ENCODE measurements at regions not wholly inside any gene's neighbourhood (a gene's known extent, or its start where the extent isn't known, plus 50 kb on each side); places are given as distances from the start of the nearest gene placed in this dataset.
"Not testable (repeated sequence)": the region's sequence is repeated elsewhere in the genome, so short reads cannot be mapped to it uniquely, and the experiment has no call there.

GRCh38 chr6:14521141-14521540 lies 403.6 kb downstream of the CD83 start:
- no peak overlapping the region for H3K4me3 ChIP-seq (ENCODE audit: severe bottlenecking)
- no peaks in the 10 kb centered on the region for H3K36me3 ChIP-seq (ENCODE audit: low read depth)
- DNase-seq (ENCODE audit: low spot score) (no peak), ATAC-seq (ENCODE audit: low read depth) (no peak)
- peaks cover 3% of the 10 kb centered on the region for H3K4me1 ChIP-seq (ENCODE audit: insufficient read depth, poor library complexity, severe bottlenecking)
- no peaks in the 10 kb centered on the region for H3K27me3 ChIP-seq (ENCODE audit: insufficient read depth, poor library complexity, severe bottlenecking)
- H3K27ac ChIP-seq (ENCODE audit: poor library complexity, severe bottlenecking): no peak overlapping the region
- TF ChIP-seq, protein P1, sequence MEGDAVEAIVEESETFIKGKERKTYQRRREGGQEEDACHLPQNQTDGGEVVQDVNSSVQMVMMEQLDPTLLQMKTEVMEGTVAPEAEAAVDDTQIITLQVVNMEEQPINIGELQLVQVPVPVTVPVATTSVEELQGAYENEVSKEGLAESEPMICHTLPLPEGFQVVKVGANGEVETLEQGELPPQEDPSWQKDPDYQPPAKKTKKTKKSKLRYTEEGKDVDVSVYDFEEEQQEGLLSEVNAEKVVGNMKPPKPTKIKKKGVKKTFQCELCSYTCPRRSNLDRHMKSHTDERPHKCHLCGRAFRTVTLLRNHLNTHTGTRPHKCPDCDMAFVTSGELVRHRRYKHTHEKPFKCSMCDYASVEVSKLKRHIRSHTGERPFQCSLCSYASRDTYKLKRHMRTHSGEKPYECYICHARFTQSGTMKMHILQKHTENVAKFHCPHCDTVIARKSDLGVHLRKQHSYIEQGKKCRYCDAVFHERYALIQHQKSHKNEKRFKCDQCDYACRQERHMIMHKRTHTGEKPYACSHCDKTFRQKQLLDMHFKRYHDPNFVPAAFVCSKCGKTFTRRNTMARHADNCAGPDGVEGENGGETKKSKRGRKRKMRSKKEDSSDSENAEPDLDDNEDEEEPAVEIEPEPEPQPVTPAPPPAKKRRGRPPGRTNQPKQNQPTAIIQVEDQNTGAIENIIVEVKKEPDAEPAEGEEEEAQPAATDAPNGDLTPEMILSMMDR (IDR thresholded peaks at IDR 0.05; ENCODE audit: poor library complexity, severe bottlenecking): no peak
- no peaks in the 10 kb centered on the region for H3K9me3 ChIP-seq (ENCODE audit: severe bottlenecking)

DNA sequence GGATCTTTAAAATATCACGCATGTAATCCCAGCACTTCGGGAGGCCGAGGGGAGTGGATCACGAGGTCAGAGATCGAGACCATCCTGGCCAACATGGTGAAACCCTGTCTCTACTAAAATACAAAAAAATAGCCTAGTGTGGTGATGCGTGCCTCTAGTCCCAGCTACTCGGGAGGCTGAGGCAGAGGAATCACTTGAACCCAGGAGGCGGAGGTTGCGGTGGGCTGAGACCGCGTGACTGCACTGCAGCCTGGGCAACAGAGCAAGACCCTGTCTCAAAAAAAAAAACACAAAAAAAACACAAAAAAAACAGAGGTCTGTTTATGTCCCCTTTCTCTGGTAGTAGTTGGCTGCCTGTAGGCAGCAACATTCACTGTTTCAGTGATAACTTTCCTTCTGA lies 404.3 kb downstream of the CD83 start:
- H3K4me1 ChIP-seq (ENCODE audit: insufficient read depth, poor library complexity, severe bottlenecking); H3K27ac ChIP-seq (ENCODE audit: poor library complexity, severe bottlenecking); ATAC-seq (ENCODE audit: low read depth); H3K9me3 ChIP-seq (ENCODE audit: severe bottlenecking); H3K36me3 ChIP-seq (ENCODE audit: low read depth); H3K4me3 ChIP-seq (ENCODE audit: severe bottlenecking); H3K27me3 ChIP-seq (ENCODE audit: insufficient read depth, poor library complexity, severe bottlenecking); DNase-seq (ENCODE audit: low spot score): not testable (repeated sequence)

GRCh38 chr6:14524319-14524718 lies 406.7 kb downstream of the CD83 start:
- ATAC-seq (ENCODE audit: low read depth) (no peak), DNase-seq (ENCODE audit: low spot score) (no peak)
- peaks cover 3% of the 10 kb centered on the region for H3K9me3 ChIP-seq (ENCODE audit: severe bottlenecking)
- H3K27ac ChIP-seq (ENCODE audit: poor library complexity, severe bottlenecking): no peak overlapping the region
- no peaks in the 10 kb centered on the region for H3K27me3 ChIP-seq (ENCODE audit: insufficient read depth, poor library complexity, severe bottlenecking)
- H3K36me3 ChIP-seq (ENCODE audit: low read depth): no peaks in the 10 kb centered on the region
- H3K4me3 ChIP-seq (ENCODE audit: severe bottlenecking): no peak overlapping the region
- TF ChIP-seq, protein P1 (IDR thresholded peaks at IDR 0.05; ENCODE audit: poor library complexity, severe bottlenecking): no peak
- H3K4me1 ChIP-seq (ENCODE audit: insufficient read depth, poor library complexity, severe bottlenecking): no peaks in the 10 kb centered on the region

GRCh38 chr6:14530385-14530784 lies 412.8 kb downstream of the CD83 start:
- no peak for ATAC-seq (ENCODE audit: low read depth)
- TF ChIP-seq, protein P1 (IDR thresholded peaks at IDR 0.05; ENCODE audit: poor library complexity, severe bottlenecking): no peak

GRCh38 chr6:14533446-14533845 lies 415.9 kb downstream of the CD83 start:
- H3K9me3 ChIP-seq (ENCODE audit: severe bottlenecking): no peaks in the 10 kb centered on the region
- no peaks in the 10 kb centered on the region for H3K36me3 ChIP-seq (ENCODE audit: low read depth)
- H3K4me3 ChIP-seq (ENCODE audit: severe bottlenecking): no peak overlapping the region
- H3K4me1 ChIP-seq (ENCODE audit: insufficient read depth, poor library complexity, severe bottlenecking): no peaks in the 10 kb centered on the region
- TF ChIP-seq, protein P1 (IDR thresholded peaks at IDR 0.05; ENCODE audit: poor library complexity, severe bottlenecking): no peak
- H3K27ac ChIP-seq (ENCODE audit: poor library complexity, severe bottlenecking): no peak overlapping the region
- no peaks in the 10 kb centered on the region for H3K27me3 ChIP-seq (ENCODE audit: insufficient read depth, poor library complexity, severe bottlenecking)
- no peak for ATAC-seq (ENCODE audit: low read depth)
- no peak for DNase-seq (ENCODE audit: low spot score)

More at GRCh38 chr6:14530385-14530784, 412.8 kb downstream of the CD83 start:
- Histone ChIP-seq H3K27ac (ENCODE audit: poor library complexity, severe bottlenecking) (no peak overlapping the region), H3K4me1 (ENCODE audit: insufficient read depth, poor library complexity, severe bottlenecking) (no peaks in the 10 kb centered on the region), H3K27me3 (ENCODE audit: insufficient read depth, poor library complexity, severe bottlenecking) (no peaks in the 10 kb centered on the region), H3K36me3 (ENCODE audit: low read depth) (no peaks in the 10 kb centered on the region), H3K9me3 (ENCODE audit: severe bottlenecking) (peaks cover 3% of the 10 kb centered on the region), H3K4me3 (ENCODE audit: severe bottlenecking) (no peak overlapping the region)
- no peak for DNase-seq (ENCODE audit: low spot score)
